Panc1 (cell line): ENCODE measurements at regions not wholly inside any gene's neighbourhood (a gene's known extent, or its start where the extent isn't known, plus 50 kb on each side); places are given as distances from the start of the nearest gene placed in this dataset.
A peak's percentile ranks its signal among the peaks of the same experiment; 100 is the strongest.

ENCODE experiments used
- ATAC-seq: fragments of 200-7000 bp; cut with Tn5 transposase; 2 replicates; pipeline ENCODE4 v1.9.1; 2020; ENCODE audit warnings: mild to moderate bottlenecking, moderate library complexity
- BruUV-seq: library from RNA; stranded (reverse); fragments of 400-500 nt; replicated peaks from 2 replicates; lab custom pipeline; 2021; lab: Mats Ljungman, UMichigan
- CTCF ChIA-PET: fragments of 300-600 bp; sonication (Branson Sonifier 250); formaldehyde crosslinking; loops from one replicate; lab custom pipeline; 2022; ENCODE audit warnings: antibody characterized with exemption; lab: Charles Lee
- POLR2A ChIA-PET: fragments of 300-600 bp; sonication (Branson Sonifier 250); formaldehyde crosslinking; loops from one replicate; lab custom pipeline; 2022; ENCODE audit warnings: antibody characterized with exemption; lab: Charles Lee
- DNase-seq: peaks from one replicate; pipeline ENCODE4 v3.0.0-alpha.2; 2010; ENCODE audit warnings: low read depth, low spot score
- H3K27ac ChIP-seq: 2 replicates; pipeline ENCODE4 v1.5.1; 2011; ENCODE audit warnings: mild to moderate bottlenecking, low read length, inconsistent platforms
- H3K27me3 ChIP-seq: fragments of 200-500 bp; sonication (Bioruptor generic); 2 replicates; pipeline ENCODE4 v1.6.0; 2014; ENCODE audit warnings: low read length, inconsistent platforms; ENCODE audit not compliant: control insufficient read depth, insufficient read depth
- H3K36me3 ChIP-seq: fragments of 200-500 bp; sonication (Bioruptor generic); 2 replicates; pipeline ENCODE4 v1.5.1; 2014; ENCODE audit warnings: inconsistent platforms, mild to moderate bottlenecking, low read length, moderate library complexity; ENCODE audit not compliant: control insufficient read depth, insufficient read depth
- H3K4me1 ChIP-seq: 2 replicates; pipeline ENCODE4 v1.5.1; 2011; ENCODE audit warnings: inconsistent platforms, mild to moderate bottlenecking, low read length, moderate library complexity; ENCODE audit not compliant: control insufficient read depth, insufficient read depth
- H3K4me3 ChIP-seq, 2 experiments: 2 replicates each; pipeline ENCODE4 v1.5.1; 2011 to 2012; ENCODE audit warnings: low read depth in 2 of 2, low read length in 2 of 2, mild to moderate bottlenecking in 2 of 2, inconsistent platforms in 1 of 2, moderate library complexity in 1 of 2
- H3K9me3 ChIP-seq: fragments of 200-500 bp; sonication (Bioruptor generic); 2 replicates; pipeline ENCODE4 v1.5.1; 2014; ENCODE audit warnings: low read depth, mild to moderate bottlenecking, inconsistent platforms, low read length, moderate library complexity; ENCODE audit not compliant: control insufficient read depth, insufficient read depth
- POLR2AphosphoS5 ChIP-seq: IDR thresholded peaks from 2 replicates; pipeline ENCODE4 v1.6.1; 2012; ENCODE audit warnings: mild to moderate bottlenecking, low read depth, low read length, moderate library complexity
- SIN3A ChIP-seq: IDR thresholded peaks from 2 replicates; pipeline ENCODE4 v1.6.1; 2012; ENCODE audit warnings: low read depth, mild to moderate bottlenecking, low read length, moderate library complexity, borderline replicate concordance; ENCODE audit not compliant: insufficient read depth
- TCF7L2 ChIP-seq: IDR thresholded peaks from 2 replicates; pipeline ENCODE4 v1.6.1; 2011; ENCODE audit warnings: mild to moderate bottlenecking, low read depth, low read length, inconsistent platforms
- in situ Hi-C: cut with HindIII; loops from 2 replicates; pipeline ENCODE4 v1.10.0; 2016; ENCODE audit warnings: low sequenced_read_pairs, low pct_unique_long_range_greater_than_20kb
- intact Hi-C: fragments of 100-400 bp; cut with micrococcal nuclease; formaldehyde crosslinking; loops from one replicate; pipeline ENCODE4 v1.10.0; 2022; ENCODE audit not compliant: unreplicated experiment
- TF ChIP-seq, protein P1 (sequence below), 2 experiments: IDR thresholded peaks; 2 replicates each; pipeline ENCODE4 v1.6.1; 2011 to 2012; ENCODE audit warnings: low read depth in 2 of 2, control low read depth in 1 of 2, low read length in 1 of 2, mild to moderate bottlenecking in 1 of 2, moderate library complexity in 1 of 2; ENCODE audit not compliant: insufficient read depth in 1 of 2
- TF ChIP-seq, protein P2 (sequence below): fragments of 450-650 bp; IDR thresholded peaks from 2 replicates; pipeline ENCODE4 v1.5.1; 2017; ENCODE audit warnings: mild to moderate bottlenecking

DNA sequence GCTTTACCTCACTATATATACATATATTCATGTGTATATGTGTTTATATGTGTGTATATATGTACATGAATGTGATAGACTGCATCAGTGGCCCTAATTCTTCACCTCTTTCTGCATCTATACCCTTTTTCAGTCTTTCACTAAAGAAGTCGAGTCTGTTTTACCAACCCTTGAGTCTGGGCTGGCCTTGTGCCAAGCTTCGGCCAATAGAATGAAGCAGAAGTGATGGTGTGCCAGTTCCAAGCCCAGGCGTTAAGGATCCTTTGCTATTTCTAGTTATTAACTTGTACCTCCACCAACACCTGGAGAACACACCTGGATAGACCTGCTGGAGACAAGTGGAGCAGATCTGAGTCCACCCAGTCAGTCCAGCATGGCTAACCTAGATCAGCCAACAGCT is 61.6 kb upstream of the PPM1J start:
- peaks cover 1% of the 10 kb centered on the region; the same call in 1 of the 2 replicates for H3K27me3 ChIP-seq
- ChIA-PET CTCF (no interaction called here), POLR2A (no interaction called here)
- H3K9me3 ChIP-seq: no peaks in the 10 kb centered on the region
- DNase-seq (no peak), ATAC-seq (no peak)
- BruUV-seq: no TSS peak
- no peaks in the 10 kb centered on the region for H3K4me1 ChIP-seq
- H3K36me3 ChIP-seq: no peaks in the 10 kb centered on the region
- TF ChIP-seq SIN3A (no peak), POLR2AphosphoS5 (no peak), TCF7L2 (no peak)
- TF ChIP-seq, protein P1, sequence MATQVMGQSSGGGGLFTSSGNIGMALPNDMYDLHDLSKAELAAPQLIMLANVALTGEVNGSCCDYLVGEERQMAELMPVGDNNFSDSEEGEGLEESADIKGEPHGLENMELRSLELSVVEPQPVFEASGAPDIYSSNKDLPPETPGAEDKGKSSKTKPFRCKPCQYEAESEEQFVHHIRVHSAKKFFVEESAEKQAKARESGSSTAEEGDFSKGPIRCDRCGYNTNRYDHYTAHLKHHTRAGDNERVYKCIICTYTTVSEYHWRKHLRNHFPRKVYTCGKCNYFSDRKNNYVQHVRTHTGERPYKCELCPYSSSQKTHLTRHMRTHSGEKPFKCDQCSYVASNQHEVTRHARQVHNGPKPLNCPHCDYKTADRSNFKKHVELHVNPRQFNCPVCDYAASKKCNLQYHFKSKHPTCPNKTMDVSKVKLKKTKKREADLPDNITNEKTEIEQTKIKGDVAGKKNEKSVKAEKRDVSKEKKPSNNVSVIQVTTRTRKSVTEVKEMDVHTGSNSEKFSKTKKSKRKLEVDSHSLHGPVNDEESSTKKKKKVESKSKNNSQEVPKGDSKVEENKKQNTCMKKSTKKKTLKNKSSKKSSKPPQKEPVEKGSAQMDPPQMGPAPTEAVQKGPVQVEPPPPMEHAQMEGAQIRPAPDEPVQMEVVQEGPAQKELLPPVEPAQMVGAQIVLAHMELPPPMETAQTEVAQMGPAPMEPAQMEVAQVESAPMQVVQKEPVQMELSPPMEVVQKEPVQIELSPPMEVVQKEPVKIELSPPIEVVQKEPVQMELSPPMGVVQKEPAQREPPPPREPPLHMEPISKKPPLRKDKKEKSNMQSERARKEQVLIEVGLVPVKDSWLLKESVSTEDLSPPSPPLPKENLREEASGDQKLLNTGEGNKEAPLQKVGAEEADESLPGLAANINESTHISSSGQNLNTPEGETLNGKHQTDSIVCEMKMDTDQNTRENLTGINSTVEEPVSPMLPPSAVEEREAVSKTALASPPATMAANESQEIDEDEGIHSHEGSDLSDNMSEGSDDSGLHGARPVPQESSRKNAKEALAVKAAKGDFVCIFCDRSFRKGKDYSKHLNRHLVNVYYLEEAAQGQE (IDR thresholded peaks at IDR 0.05; ENCODE audit: insufficient read depth in 1 of 2, low read depth in 2 of 2, low read length in 1 of 2): no peak
- TF ChIP-seq, protein P2, sequence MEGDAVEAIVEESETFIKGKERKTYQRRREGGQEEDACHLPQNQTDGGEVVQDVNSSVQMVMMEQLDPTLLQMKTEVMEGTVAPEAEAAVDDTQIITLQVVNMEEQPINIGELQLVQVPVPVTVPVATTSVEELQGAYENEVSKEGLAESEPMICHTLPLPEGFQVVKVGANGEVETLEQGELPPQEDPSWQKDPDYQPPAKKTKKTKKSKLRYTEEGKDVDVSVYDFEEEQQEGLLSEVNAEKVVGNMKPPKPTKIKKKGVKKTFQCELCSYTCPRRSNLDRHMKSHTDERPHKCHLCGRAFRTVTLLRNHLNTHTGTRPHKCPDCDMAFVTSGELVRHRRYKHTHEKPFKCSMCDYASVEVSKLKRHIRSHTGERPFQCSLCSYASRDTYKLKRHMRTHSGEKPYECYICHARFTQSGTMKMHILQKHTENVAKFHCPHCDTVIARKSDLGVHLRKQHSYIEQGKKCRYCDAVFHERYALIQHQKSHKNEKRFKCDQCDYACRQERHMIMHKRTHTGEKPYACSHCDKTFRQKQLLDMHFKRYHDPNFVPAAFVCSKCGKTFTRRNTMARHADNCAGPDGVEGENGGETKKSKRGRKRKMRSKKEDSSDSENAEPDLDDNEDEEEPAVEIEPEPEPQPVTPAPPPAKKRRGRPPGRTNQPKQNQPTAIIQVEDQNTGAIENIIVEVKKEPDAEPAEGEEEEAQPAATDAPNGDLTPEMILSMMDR: no peak
- intact Hi-C loops (no loop called here), in situ Hi-C loops (no loop called here)
- H3K27ac ChIP-seq: no peak overlapping the region
- H3K4me3 ChIP-seq: no peak overlapping the region

DNA sequence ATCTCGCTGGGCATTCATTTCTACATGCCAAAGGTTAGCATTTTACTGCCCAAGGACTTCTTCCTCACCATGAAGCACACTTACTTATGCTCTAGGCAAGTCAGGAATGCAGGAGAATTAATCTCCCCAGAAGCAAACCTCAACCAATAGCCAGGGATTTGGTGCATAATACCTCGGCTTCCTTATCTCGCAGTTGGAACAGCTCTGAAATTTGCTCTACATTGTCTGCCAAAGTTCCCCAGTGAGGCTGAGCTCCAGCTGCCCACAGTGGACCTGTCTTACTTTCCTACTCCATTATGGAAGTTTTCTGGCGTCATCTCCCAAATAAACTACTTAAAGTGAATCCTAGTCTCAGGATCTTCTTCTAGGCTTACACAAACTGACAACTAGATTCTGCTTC is 57.6 kb upstream of the PPM1J start:
- CTCF ChIA-PET: no interaction called here
- POLR2A ChIA-PET: no interaction called here
- no peak for TF ChIP-seq TCF7L2
- TF ChIP-seq, protein P1 (IDR thresholded peaks at IDR 0.05; ENCODE audit: insufficient read depth in 1 of 2, low read depth in 2 of 2, low read length in 1 of 2): no peak
- TF ChIP-seq SIN3A: no peak
- no peak for TF ChIP-seq POLR2AphosphoS5
- TF ChIP-seq, protein P2: no peak

More for the DNA sequence above, 57.6 kb upstream of the PPM1J start:
- DNase-seq: no peak
- Histone ChIP-seq H3K36me3 (no peaks in the 10 kb centered on the region), H3K4me1 (no peaks in the 10 kb centered on the region), H3K9me3 (no peaks in the 10 kb centered on the region), H3K27ac (no peak overlapping the region), H3K27me3 (peaks cover 3% of the 10 kb centered on the region; the same call in 1 of the 2 replicates), H3K4me3 (no peak overlapping the region)
- peak; percentile 34; the same call in 1 of the 2 replicates for ATAC-seq
- BruUV-seq: no TSS peak
- in situ Hi-C loops (no loop called here), intact Hi-C loops (no loop called here)
